HCT116 (cell line): ENCODE measurements at regions not wholly inside any gene's neighbourhood (a gene's known extent, or its start where the extent isn't known, plus 50 kb on each side); places are given as distances from the start of the nearest gene placed in this dataset.

Experiments
- ATAC-seq: fragments of 200-7000 bp; cut with Tn5 transposase; 2 replicates; pipeline ENCODE4 v1.9.1; 2020; ENCODE audit warnings: mild to moderate bottlenecking, moderate library complexity
- BruUV-seq: library from RNA; stranded (reverse); fragments of 400-500 nt; replicated peaks from 2 replicates; lab custom pipeline; 2021; lab: Mats Ljungman, UMichigan
- CTCF ChIA-PET: fragments of 300-600 bp; sonication (Branson Sonifier 250); formaldehyde crosslinking; loops from one replicate; lab custom pipeline; 2021; ENCODE audit warnings: antibody characterized with exemption; lab: Charles Lee
- POLR2A ChIA-PET: fragments of 300-600, 350-600 bp; sonication (Branson Sonifier 250); formaldehyde crosslinking; loops from one replicate; lab custom pipeline; 2021; ENCODE audit warnings: antibody characterized with exemption; lab: Charles Lee
- RAD21 ChIA-PET, 2 experiments: fragments of 300-600 bp; sonication (Branson Sonifier 250); formaldehyde crosslinking; loops; one replicate each; lab custom pipeline; 2023; ENCODE audit warnings: low total read pairs in 2 of 2; ENCODE audit not compliant: uncharacterized antibody in 2 of 2, unreplicated experiment in 2 of 2, low non-redundant PET in 1 of 2; lab: Charles Lee
- DNase-seq: peaks from one replicate; pipeline ENCODE4 v3.0.0-alpha.2; 2010; ENCODE audit warnings: low read depth, low spot score
- H2AFZ ChIP-seq: fragments of 200-600 bp; shearing (Covaris generic), sonication (generic); 2 replicates; pipeline ENCODE4 v1.6.1; 2017; ENCODE audit warnings: low read depth, mixed run types, mixed read lengths, antibody characterized with exemption, low read length; ENCODE audit not compliant: poor library complexity, severe bottlenecking
- H3K27ac ChIP-seq: 2 replicates; pipeline ENCODE4 v1.5.1; 2012; ENCODE audit warnings: low read depth, low read length
- H3K27me3 ChIP-seq: fragments of 200-600 bp; sonication (generic); 2 replicates; pipeline ENCODE4 v1.6.1; 2016; ENCODE audit warnings: mixed run types, low read length, mixed read lengths; ENCODE audit not compliant: insufficient read depth
- H3K36me3 ChIP-seq, 2 experiments: fragments of 200-500 bp in 1 of 2; fragments of 200-600 bp in 1 of 2; sonication (Bioruptor generic) in 1 of 2; sonication (generic) in 1 of 2; 2 replicates each; pipeline versions ENCODE4 v1.5.1 to v1.6.1; 2014 to 2016; ENCODE audit warnings: low read length in 2 of 2, inconsistent platforms in 1 of 2, mixed read lengths in 1 of 2, mixed run types in 1 of 2; ENCODE audit not compliant: insufficient read depth in 2 of 2, control insufficient read depth in 1 of 2
- H3K4me1 ChIP-seq, 2 experiments: fragments of 200-600 bp in 1 of 2; sonication (generic) in 1 of 2; 2 replicates each; pipeline versions ENCODE4 v1.5.1 to v1.6.1; 2012 to 2017; ENCODE audit warnings: low read length in 2 of 2, inconsistent platforms in 1 of 2, mild to moderate bottlenecking in 1 of 2, mixed read lengths in 1 of 2, mixed run types in 1 of 2, moderate library complexity in 1 of 2; ENCODE audit not compliant: insufficient read depth in 2 of 2, control insufficient read depth in 1 of 2
- H3K4me2 ChIP-seq: fragments of 200-600 bp; sonication (generic); 2 replicates; pipeline ENCODE4 v1.6.1; 2017; ENCODE audit warnings: mixed run types, low read length, mixed read lengths
- H3K4me3 ChIP-seq, 2 experiments: fragments of 200-600 bp in 1 of 2; sonication (generic) in 1 of 2; replicated peaks in 1 of 2; 2 replicates each; pipeline ENCODE4 v1.5.1; 2011 to 2016; ENCODE audit warnings: low read length in 2 of 2, control low read depth in 1 of 2, low read depth in 1 of 2, mild to moderate bottlenecking in 1 of 2, mixed read lengths in 1 of 2, mixed run types in 1 of 2
- H3K79me2 ChIP-seq: fragments of 200-600 bp; sonication (generic); 2 replicates; pipeline ENCODE4 v1.6.1; 2017; ENCODE audit warnings: mild to moderate bottlenecking, mixed run types, low read length, moderate library complexity, mixed read lengths; ENCODE audit not compliant: insufficient read depth
- H3K9ac ChIP-seq: fragments of 200-600 bp; sonication (generic); 2 replicates; pipeline ENCODE4 v1.6.1; 2016; ENCODE audit warnings: low read length, mixed read lengths
- H3K9me2 ChIP-seq: fragments of 200-600 bp; sonication (generic), shearing (Covaris generic); 2 replicates; pipeline ENCODE4 v1.6.1; 2017; ENCODE audit warnings: mixed run types, mild to moderate bottlenecking, moderate library complexity; ENCODE audit not compliant: insufficient read depth
- H3K9me3 ChIP-seq, 2 experiments: fragments of 200-500 bp in 1 of 2; fragments of 200-600 bp in 1 of 2; sonication (Bioruptor generic) in 1 of 2; sonication (generic) in 1 of 2; 2 replicates each; pipeline ENCODE4 v1.6.1; 2014 to 2017; ENCODE audit warnings: low read length in 2 of 2, mixed read lengths in 2 of 2, inconsistent platforms in 1 of 2, low read depth in 1 of 2, mild to moderate bottlenecking in 1 of 2, mixed run types in 1 of 2, moderate library complexity in 1 of 2; ENCODE audit not compliant: control insufficient read depth in 1 of 2, insufficient read depth in 1 of 2
- H4K20me1 ChIP-seq: fragments of 200-600 bp; sonication (generic), shearing (Covaris generic); 2 replicates; pipeline ENCODE4 v1.6.1; 2017; ENCODE audit warnings: mixed run types, mild to moderate bottlenecking, moderate library complexity; ENCODE audit not compliant: insufficient read depth
- CEBPB ChIP-seq: IDR thresholded peaks from 2 replicates; pipeline ENCODE4 v1.6.1; 2012; ENCODE audit warnings: low read depth
- ELF1 ChIP-seq: IDR thresholded peaks from 2 replicates; pipeline ENCODE4 v1.6.1; 2012; ENCODE audit warnings: low read depth, borderline replicate concordance
- EZH2phosphoT487 ChIP-seq: fragments of 200-600 bp; IDR thresholded peaks from 2 replicates; pipeline ENCODE4 v1.6.1; 2018; ENCODE audit warnings: antibody characterized with exemption, borderline replicate concordance
- FOSL1 ChIP-seq: IDR thresholded peaks from 2 replicates; pipeline ENCODE4 v1.6.1; 2012; ENCODE audit warnings: low read depth
- POLR2A ChIP-seq: IDR thresholded peaks from 2 replicates; pipeline ENCODE4 v1.7.0; 2011; ENCODE audit warnings: borderline replicate concordance; ENCODE audit not compliant: insufficient read depth, insufficient read length; ENCODE audit errors: extremely low read depth
- SIN3A ChIP-seq: IDR thresholded peaks from 2 replicates; pipeline ENCODE4 v1.6.1; 2012; ENCODE audit warnings: low read depth
- SP1 ChIP-seq: IDR thresholded peaks from 2 replicates; pipeline ENCODE4 v1.6.1; 2012; ENCODE audit warnings: low read depth
- SRF ChIP-seq: IDR thresholded peaks from 2 replicates; pipeline ENCODE4 v1.6.1; 2012; ENCODE audit warnings: low read depth
- YY1 ChIP-seq: IDR thresholded peaks from 2 replicates; pipeline ENCODE4 v1.6.1; 2011; ENCODE audit warnings: low read length, low read depth, moderate library complexity, mild to moderate bottlenecking; ENCODE audit not compliant: insufficient replicate concordance; ENCODE audit errors: extremely low read depth
- ZFX ChIP-seq: fragments of 450-650 bp; IDR thresholded peaks from 2 replicates; pipeline ENCODE4 v1.6.1; 2017
- intact Hi-C: fragments of 100-400 bp; cut with micrococcal nuclease; formaldehyde crosslinking; loops from 2 replicates; pipeline ENCODE4 v1.10.0; 2022
- TF ChIP-seq, protein P1 (sequence below): IDR thresholded peaks from 2 replicates; pipeline ENCODE4 v1.6.1; 2012; ENCODE audit warnings: low read depth
- TF ChIP-seq, protein P2 (sequence below): IDR thresholded peaks from 2 replicates; pipeline ENCODE4 v1.6.1; 2012
- TF ChIP-seq, protein P3 (sequence below), 3 experiments: fragments of 200-600 bp in 1 of 3; sonication (generic) in 1 of 3; IDR thresholded peaks in 2 of 3; conservative IDR thresholded peaks in 1 of 3; 2 replicates each; pipeline ENCODE4 v1.5.1; 2012 to 2017; ENCODE audit warnings: low read depth in 2 of 3, low read length in 2 of 3, antibody characterized with exemption in 1 of 3, borderline replicate concordance in 1 of 3, control low read depth in 1 of 3, mild to moderate bottlenecking in 1 of 3, mixed read lengths in 1 of 3, mixed run types in 1 of 3, moderate library complexity in 1 of 3; ENCODE audit not compliant: insufficient read depth in 1 of 3
- TF ChIP-seq, protein P4 (sequence below): IDR thresholded peaks from 2 replicates; pipeline ENCODE4 v1.6.1; 2011; ENCODE audit warnings: mild to moderate bottlenecking, low read length, moderate library complexity; ENCODE audit not compliant: insufficient replicate concordance; ENCODE audit errors: extremely low read depth
- TF ChIP-seq, protein P5 (sequence below): IDR thresholded peaks from 2 replicates; pipeline ENCODE4 v1.6.1; 2012

DNA sequence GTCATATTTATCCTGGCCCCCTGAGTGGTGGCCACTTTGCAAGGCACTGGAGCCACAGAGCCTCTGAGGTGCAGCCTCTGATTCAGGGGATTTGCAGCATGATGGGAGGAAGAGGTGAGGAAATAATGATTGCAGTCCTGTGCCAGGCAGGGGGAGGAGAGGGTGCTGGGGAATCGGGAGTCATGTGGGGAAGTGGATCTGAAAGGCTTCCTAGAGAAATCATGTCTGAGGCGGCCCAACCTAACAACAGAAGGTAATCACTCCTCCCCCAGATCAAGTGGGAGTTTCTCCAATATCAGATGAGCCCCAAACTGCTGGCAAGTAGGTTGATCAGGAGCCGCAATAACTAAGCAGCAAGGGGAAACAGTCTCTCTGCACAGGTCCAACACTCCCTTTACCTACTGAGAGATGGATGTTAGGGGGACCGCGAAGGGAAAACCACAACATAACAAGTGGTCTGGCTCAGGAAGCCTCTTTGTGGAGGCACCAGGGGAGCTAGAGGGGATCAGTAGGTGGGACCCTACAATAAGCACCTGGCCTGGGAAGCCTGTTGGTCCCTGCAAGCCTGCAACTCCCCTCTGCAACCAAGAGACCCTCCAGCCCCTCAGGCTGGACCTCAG, 71.8 kb upstream of the NPAS2 start:
- BruUV-seq: no TSS peak
- ChIA-PET RAD21 (no interaction called here), CTCF (interaction anchor here (0.6 kb wide), 1 partner anchor 251 kb away, joined by 3 read pairs; no protein-coding TSS in a partner anchor), POLR2A (no interaction called here)
- ATAC-seq (no peak), DNase-seq (no peak)
- H3K9me2 ChIP-seq: no peaks in the 10 kb centered on the region
- H3K36me3 ChIP-seq: no peaks in the 10 kb centered on the region
- TF ChIP-seq FOSL1 (no peak), EZH2phosphoT487 (no peak), POLR2A (no peak), SIN3A (no peak), SP1 (no peak), CEBPB (no peak), ELF1 (no peak), ZFX (no peak), YY1 (no peak), SRF (no peak)
- TF ChIP-seq, protein P1, sequence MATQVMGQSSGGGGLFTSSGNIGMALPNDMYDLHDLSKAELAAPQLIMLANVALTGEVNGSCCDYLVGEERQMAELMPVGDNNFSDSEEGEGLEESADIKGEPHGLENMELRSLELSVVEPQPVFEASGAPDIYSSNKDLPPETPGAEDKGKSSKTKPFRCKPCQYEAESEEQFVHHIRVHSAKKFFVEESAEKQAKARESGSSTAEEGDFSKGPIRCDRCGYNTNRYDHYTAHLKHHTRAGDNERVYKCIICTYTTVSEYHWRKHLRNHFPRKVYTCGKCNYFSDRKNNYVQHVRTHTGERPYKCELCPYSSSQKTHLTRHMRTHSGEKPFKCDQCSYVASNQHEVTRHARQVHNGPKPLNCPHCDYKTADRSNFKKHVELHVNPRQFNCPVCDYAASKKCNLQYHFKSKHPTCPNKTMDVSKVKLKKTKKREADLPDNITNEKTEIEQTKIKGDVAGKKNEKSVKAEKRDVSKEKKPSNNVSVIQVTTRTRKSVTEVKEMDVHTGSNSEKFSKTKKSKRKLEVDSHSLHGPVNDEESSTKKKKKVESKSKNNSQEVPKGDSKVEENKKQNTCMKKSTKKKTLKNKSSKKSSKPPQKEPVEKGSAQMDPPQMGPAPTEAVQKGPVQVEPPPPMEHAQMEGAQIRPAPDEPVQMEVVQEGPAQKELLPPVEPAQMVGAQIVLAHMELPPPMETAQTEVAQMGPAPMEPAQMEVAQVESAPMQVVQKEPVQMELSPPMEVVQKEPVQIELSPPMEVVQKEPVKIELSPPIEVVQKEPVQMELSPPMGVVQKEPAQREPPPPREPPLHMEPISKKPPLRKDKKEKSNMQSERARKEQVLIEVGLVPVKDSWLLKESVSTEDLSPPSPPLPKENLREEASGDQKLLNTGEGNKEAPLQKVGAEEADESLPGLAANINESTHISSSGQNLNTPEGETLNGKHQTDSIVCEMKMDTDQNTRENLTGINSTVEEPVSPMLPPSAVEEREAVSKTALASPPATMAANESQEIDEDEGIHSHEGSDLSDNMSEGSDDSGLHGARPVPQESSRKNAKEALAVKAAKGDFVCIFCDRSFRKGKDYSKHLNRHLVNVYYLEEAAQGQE: no peak
- TF ChIP-seq, protein P2, sequence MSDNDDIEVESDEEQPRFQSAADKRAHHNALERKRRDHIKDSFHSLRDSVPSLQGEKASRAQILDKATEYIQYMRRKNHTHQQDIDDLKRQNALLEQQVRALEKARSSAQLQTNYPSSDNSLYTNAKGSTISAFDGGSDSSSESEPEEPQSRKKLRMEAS: no peak
- TF ChIP-seq, protein P3, sequence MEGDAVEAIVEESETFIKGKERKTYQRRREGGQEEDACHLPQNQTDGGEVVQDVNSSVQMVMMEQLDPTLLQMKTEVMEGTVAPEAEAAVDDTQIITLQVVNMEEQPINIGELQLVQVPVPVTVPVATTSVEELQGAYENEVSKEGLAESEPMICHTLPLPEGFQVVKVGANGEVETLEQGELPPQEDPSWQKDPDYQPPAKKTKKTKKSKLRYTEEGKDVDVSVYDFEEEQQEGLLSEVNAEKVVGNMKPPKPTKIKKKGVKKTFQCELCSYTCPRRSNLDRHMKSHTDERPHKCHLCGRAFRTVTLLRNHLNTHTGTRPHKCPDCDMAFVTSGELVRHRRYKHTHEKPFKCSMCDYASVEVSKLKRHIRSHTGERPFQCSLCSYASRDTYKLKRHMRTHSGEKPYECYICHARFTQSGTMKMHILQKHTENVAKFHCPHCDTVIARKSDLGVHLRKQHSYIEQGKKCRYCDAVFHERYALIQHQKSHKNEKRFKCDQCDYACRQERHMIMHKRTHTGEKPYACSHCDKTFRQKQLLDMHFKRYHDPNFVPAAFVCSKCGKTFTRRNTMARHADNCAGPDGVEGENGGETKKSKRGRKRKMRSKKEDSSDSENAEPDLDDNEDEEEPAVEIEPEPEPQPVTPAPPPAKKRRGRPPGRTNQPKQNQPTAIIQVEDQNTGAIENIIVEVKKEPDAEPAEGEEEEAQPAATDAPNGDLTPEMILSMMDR (IDR thresholded peaks at IDR 0.05 in 2 of 3, conservative IDR thresholded peaks at IDR 0.05 in 1 of 3; ENCODE audit: borderline replicate concordance in 1 of 3, insufficient read depth in 1 of 3, low read depth in 2 of 3, low read length in 2 of 3): no peak
- TF ChIP-seq, protein P4, sequence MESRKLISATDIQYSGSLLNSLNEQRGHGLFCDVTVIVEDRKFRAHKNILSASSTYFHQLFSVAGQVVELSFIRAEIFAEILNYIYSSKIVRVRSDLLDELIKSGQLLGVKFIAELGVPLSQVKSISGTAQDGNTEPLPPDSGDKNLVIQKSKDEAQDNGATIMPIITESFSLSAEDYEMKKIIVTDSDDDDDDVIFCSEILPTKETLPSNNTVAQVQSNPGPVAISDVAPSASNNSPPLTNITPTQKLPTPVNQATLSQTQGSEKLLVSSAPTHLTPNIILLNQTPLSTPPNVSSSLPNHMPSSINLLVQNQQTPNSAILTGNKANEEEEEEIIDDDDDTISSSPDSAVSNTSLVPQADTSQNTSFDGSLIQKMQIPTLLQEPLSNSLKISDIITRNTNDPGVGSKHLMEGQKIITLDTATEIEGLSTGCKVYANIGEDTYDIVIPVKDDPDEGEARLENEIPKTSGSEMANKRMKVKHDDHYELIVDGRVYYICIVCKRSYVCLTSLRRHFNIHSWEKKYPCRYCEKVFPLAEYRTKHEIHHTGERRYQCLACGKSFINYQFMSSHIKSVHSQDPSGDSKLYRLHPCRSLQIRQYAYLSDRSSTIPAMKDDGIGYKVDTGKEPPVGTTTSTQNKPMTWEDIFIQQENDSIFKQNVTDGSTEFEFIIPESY: no peak
- TF ChIP-seq, protein P5, sequence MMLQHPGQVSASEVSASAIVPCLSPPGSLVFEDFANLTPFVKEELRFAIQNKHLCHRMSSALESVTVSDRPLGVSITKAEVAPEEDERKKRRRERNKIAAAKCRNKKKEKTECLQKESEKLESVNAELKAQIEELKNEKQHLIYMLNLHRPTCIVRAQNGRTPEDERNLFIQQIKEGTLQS: no peak
- no peaks in the 10 kb centered on the region for H3K79me2 ChIP-seq
- H2AFZ ChIP-seq: no peak overlapping the region
- H3K9me3 ChIP-seq: no peaks in the 10 kb centered on the region
- peaks cover 0 to 10% of the 10 kb centered on the region in 2 experiments; a peak in 1 of 4 replicates for H3K4me1 ChIP-seq
- no peak overlapping the region for H3K27ac ChIP-seq
- H4K20me1 ChIP-seq: no peaks in the 10 kb centered on the region
- no peaks in the 10 kb centered on the region for H3K27me3 ChIP-seq
- no peak overlapping the region for H3K9ac ChIP-seq
- H3K4me3 ChIP-seq: no peak overlapping the region
- intact Hi-C loops: no loop called here
- H3K4me2 ChIP-seq: no peak overlapping the region
